A204.1 (cell line): ENCODE measurements at regions not wholly inside any gene's neighbourhood (a gene's known extent, or its start where the extent isn't known, plus 50 kb on each side); places are given as distances from the start of the nearest gene placed in this dataset.
"Not testable (repeated sequence)": the region's sequence is repeated elsewhere in the genome, so short reads cannot be mapped to it uniquely, and the experiment has no call there.

Source experiments
- FAIRE-seq: peaks from 2 replicates; lab custom pipeline; 2012; peaks lifted over from hg19 to GRCh38; lab: Jason Lieb, UNC

GRCh38 chr1:219058891-219059820 is 114.5 kb upstream of the LYPLAL1 start:
- FAIRE-seq, result no peak

- no peak for FAIRE-seq
Measured at GRCh38 chr1:219060798-219061197, 112.9 kb upstream of the LYPLAL1 start.

- no peak for FAIRE-seq
Measured at GRCh38 chr1:219062161-219062560, 111.5 kb upstream of the LYPLAL1 start.

- no peak for FAIRE-seq
Measured at GRCh38 chr1:219066098-219066497, 107.6 kb upstream of the LYPLAL1 start.

- no peak for FAIRE-seq
Measured at GRCh38 chr1:219066631-219067349, 106.9 kb upstream of the LYPLAL1 start.

DNA sequence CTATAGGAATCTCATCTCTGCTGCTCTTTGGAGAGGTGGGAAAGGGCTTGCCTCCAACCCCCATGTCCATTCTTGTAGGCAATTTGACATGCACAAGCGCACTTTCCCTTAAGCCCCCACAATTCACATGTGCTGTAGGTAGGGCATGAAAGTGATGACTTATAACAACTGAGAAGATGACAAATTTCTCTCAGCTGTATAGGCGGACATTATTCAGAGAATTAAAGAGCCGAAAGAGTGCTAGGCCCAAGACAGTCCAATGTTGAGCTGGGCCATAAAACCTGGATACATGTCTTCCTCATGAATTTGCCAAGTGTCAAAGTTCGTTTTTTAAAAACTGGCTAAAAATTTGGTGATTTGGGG is 106.3 kb upstream of the LYPLAL1 start:
- FAIRE-seq, result no peak

GRCh38 chr1:219070395-219070794 is 103.3 kb upstream of the LYPLAL1 start:
- not testable (repeated sequence) for FAIRE-seq

- FAIRE-seq, result no peak
Measured at GRCh38 chr1:219071209-219071608, 102.5 kb upstream of the LYPLAL1 start.

- no peak for FAIRE-seq
Measured at GRCh38 chr1:219072329-219072728, 101.3 kb upstream of the LYPLAL1 start.

DNA sequence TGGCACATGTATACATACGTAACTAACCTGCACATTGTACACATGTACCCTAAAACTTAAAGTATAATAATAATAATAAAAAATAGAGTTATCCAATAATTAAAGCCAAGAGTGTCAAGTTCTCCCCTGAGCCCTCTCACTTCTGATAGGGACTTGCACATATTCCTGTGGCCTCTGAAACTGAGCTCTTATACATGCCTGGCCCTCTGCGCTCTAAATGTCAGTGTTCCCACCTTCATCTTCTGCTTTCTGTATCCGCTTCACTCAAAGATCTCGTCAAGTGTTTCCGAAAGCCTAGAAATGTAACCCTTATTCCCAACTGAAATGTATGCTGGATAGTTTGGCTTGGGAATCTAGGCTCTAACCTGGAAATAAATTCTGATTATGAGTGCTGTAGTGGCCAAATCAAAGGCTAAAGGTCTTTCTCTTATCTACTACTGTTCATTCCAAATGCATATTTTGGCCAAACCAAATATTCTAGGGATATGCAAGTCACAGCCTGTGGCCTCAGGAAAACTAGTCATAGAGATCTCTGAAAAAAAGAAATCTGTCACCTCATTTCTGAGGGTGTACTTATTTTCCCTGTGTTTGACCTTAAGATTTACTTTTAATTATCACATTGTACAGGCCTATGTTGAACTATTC is 99.5 kb upstream of the LYPLAL1 start:
- no peak for FAIRE-seq

- FAIRE-seq, result no peak
Measured at GRCh38 chr1:219075121-219075879, 98.4 kb upstream of the LYPLAL1 start.

- no peak for FAIRE-seq
Measured at GRCh38 chr1:219076326-219076937, 97.2 kb upstream of the LYPLAL1 start.

DNA sequence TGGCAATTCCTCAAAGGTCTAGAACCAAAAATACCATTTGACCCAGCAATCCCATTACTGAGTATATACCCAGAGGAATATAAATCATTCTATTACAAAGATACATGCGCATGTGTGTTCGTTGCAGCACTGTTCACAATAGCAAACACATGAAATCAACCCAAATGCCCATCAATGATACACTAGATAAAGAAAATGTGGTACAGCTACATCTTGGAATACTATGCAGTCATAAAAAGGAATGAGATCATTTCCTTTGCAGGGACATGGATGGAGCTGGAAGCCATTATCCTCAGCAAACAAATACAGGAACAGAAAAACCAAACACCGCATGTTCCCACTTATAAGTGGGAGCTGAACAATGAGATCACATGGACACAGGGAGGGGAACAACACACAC is 95.9 kb upstream of the LYPLAL1 start:
- not testable (repeated sequence) for FAIRE-seq

- no peak for FAIRE-seq
Measured at GRCh38 chr1:219081943-219082925, 91.4 kb upstream of the LYPLAL1 start.

DNA sequence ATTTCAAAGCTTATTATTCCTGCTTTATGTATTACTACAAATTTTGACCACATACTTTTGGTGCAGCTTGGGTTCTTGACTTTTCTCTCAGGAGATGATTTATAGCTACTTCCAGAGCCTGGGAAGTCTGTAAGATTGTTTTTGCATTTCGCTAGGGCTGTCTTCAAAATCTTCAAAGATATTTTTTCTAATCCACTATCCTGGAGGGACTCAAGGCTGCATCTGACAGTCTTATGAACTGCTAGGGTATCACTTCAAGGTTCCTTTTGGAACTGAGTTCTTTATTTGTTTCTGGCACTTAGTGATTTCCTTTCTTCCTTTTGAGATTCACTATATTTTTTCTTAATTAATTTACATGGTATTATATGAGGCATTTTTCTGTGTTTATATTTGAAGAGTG is 90.0 kb upstream of the LYPLAL1 start:
- no peak for FAIRE-seq

DNA sequence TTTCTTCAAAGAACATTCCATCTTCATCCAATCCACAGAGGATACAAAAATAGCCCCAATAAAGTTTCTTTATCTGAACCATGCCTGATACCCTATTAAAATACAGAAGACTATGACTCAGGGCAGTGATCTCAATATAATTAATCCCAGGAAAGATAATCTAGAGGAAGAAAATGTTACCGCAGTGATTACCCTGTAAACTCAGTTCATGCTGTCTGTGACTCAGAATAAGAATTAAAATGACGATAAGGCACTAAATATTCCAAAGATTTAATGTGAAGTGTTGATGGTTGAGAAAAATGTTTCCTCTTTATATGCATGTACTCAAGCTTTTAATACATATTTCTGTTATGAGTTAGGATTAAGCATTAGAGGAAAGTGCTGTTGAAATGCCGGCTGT is 88.6 kb upstream of the LYPLAL1 start:
- FAIRE-seq, result no peak

DNA sequence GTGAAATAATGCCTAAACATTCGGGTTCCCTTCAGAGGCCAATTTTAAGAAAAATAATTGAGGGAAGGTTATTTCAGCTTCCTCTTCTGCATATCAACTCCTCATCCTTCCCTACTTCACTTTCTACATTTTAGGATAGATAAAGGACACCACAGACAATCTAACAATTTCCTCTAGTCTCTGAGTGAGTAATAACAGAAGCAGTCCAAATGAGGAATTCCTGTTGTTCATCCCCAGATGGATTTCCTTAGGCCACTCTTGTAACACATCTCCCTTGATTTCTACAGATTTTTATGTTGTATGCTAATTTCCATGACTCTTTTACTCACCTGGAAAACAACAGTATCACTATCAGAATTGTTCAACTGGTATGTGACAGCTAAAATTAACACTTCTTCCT is 87.7 kb upstream of the LYPLAL1 start:
- no peak for FAIRE-seq

DNA sequence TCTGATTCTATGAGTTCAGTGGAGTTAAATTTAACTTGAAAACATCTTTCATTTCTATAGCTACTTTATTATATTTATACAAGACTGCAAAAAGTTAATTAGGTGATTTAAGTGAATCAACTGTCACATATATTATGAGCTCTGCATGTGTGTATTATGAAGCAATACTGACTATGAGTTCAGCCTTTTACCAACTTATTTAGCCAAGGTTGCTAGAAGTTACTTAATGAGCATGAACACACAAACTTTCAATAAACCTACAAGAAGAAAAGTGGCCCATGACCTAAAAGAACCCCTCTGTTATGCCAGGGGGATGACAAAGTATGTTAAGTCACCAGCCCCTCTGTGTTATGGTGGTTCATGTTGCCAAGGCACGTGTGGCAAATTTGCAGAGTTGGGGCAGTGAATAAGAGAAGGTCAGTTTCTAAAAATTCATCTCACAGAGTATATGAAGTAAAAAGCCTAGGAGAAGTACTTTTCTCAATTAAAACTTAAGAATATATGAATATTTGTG is 86.7 kb upstream of the LYPLAL1 start:
- FAIRE-seq, result no peak

DNA sequence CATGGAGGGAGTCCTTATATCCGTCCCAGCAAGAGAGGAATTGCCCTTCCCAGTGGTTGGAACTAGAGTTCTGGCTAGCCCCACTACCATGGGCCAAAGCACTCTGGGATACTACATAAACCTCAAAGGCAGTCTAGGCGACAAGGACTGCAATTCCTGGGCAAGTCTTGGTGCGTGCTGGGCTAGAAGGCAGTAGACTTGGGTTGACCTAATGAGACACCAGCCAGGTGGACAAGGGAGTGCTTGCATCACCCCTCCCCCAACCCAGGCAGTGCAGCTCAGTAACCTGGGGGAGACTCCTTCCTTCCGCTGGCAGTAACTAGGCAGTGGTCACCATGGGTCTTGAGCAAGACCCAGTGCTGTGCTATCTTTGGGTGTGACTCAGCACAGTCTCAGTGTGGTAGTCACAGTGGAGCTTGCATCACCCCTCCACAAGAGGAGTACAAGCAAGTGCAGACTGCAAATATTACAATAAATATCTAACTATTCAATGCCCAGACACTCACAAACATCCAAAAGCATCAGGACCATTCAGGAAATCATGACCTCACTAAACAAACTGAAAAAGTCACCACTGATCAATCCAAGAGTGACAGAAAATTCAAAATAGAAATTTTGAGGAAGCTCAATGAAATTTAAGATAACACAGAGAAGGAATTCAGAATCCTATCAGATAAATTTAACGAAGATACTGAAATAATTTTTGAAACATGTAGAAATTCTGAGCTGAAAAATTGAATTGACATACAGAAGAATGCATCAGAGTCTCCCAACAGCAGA is 84.7 kb upstream of the LYPLAL1 start:
- no peak for FAIRE-seq

DNA sequence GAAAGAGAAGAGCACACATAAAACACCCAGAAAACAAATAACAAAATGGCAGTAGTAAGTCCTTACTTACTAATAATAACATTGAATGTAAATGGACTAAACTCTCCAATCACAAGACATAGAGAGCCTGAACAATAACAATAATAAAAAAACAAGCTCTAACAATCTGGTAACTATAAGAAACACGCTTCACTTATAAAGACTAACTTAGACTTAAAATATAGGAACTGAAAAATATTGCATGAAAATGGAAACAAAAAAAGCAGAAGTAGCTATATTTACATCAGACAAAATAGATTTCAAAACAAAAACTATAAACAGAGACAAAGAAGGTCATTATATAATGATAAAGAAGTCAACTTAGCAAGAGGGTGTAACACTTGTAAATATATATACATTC is 83.1 kb upstream of the LYPLAL1 start:
- no peak for FAIRE-seq
